ENCODE measurements at regions not wholly inside any gene's neighbourhood (a gene's known extent, or its start where the extent isn't known, plus 50 kb on each side); places are given as distances from the start of the nearest gene placed in this dataset.

GRCh38 chr2:154537843-154538450, 160.5 kb upstream of the KCNJ3 start:
- TF ChIP-seq, protein P1, sequence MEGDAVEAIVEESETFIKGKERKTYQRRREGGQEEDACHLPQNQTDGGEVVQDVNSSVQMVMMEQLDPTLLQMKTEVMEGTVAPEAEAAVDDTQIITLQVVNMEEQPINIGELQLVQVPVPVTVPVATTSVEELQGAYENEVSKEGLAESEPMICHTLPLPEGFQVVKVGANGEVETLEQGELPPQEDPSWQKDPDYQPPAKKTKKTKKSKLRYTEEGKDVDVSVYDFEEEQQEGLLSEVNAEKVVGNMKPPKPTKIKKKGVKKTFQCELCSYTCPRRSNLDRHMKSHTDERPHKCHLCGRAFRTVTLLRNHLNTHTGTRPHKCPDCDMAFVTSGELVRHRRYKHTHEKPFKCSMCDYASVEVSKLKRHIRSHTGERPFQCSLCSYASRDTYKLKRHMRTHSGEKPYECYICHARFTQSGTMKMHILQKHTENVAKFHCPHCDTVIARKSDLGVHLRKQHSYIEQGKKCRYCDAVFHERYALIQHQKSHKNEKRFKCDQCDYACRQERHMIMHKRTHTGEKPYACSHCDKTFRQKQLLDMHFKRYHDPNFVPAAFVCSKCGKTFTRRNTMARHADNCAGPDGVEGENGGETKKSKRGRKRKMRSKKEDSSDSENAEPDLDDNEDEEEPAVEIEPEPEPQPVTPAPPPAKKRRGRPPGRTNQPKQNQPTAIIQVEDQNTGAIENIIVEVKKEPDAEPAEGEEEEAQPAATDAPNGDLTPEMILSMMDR (conservative IDR thresholded peaks at IDR 0.05; ENCODE audit: low read length) = no peak
- TF ChIP-seq EZH2phosphoT487 (IDR thresholded peaks at IDR 0.05; ENCODE audit: borderline replicate concordance, low read depth, low read length) = no peak
